HEK293T (cell line): ENCODE measurements at regions not wholly inside any gene's neighbourhood (a gene's known extent, or its start where the extent isn't known, plus 50 kb on each side); places are given as distances from the start of the nearest gene placed in this dataset.

Source experiments
- CTCF ChIA-PET: fragments of 350-600 bp; formaldehyde crosslinking; extraction: SDS; loops from one replicate; lab custom pipeline; 2021; ENCODE audit warnings: antibody characterized with exemption, inconsistent platforms; lab: Yijun Ruan, JAX
- POLR2A ChIA-PET: fragments of 350-600 bp; formaldehyde crosslinking; extraction: SDS; loops from one replicate; lab custom pipeline; 2020; ENCODE audit warnings: antibody characterized with exemption, inconsistent platforms; lab: Yijun Ruan, JAX
- DNase-seq: peaks from one replicate; pipeline ENCODE4 v3.0.0; 2012; ENCODE audit warnings: mixed read lengths; ENCODE audit errors: extremely low spot score
- ARNT ChIP-seq: fragments of 450-650 bp; IDR thresholded peaks from 2 replicates; pipeline ENCODE4 v1.6.1; 2017; ENCODE audit warnings: mild to moderate bottlenecking
- BHLHE40 ChIP-seq: fragments of 450-650 bp; IDR thresholded peaks from 2 replicates; pipeline ENCODE4 v1.6.1; 2016; ENCODE audit warnings: mild to moderate bottlenecking, moderate library complexity, borderline replicate concordance
- CTBP1 ChIP-seq: fragments of 450-650 bp; IDR thresholded peaks from 2 replicates; pipeline ENCODE4 v1.6.1; 2016; ENCODE audit warnings: borderline replicate concordance
- ELF4 ChIP-seq: fragments of 450-650 bp; IDR thresholded peaks from 2 replicates; pipeline ENCODE4 v1.6.1; 2017; ENCODE audit warnings: antibody characterized with exemption
- FOXA1 ChIP-seq: fragments of 450-650 bp; IDR thresholded peaks from 2 replicates; pipeline ENCODE4 v1.6.1; 2016; ENCODE audit warnings: mild to moderate bottlenecking
- FOXK2 ChIP-seq: fragments of 450-650 bp; IDR thresholded peaks from 2 replicates; pipeline ENCODE4 v1.6.1; 2016; ENCODE audit warnings: mild to moderate bottlenecking
- FOXM1 ChIP-seq: fragments of 450-650 bp; IDR thresholded peaks from 2 replicates; pipeline ENCODE4 v1.6.1; 2017; ENCODE audit warnings: mild to moderate bottlenecking, borderline replicate concordance
- HDGF ChIP-seq: fragments of 450-650 bp; IDR thresholded peaks from 2 replicates; pipeline ENCODE4 v1.6.1; 2017; ENCODE audit warnings: antibody characterized with exemption, borderline replicate concordance
- L3MBTL2 ChIP-seq: fragments of 450-650 bp; conservative IDR thresholded peaks from 2 replicates; pipeline ENCODE4 v1.6.1; 2016; ENCODE audit warnings: mild to moderate bottlenecking
- LEF1 ChIP-seq: fragments of 450-650 bp; IDR thresholded peaks from 2 replicates; pipeline ENCODE4 v1.6.1; 2017; ENCODE audit warnings: mild to moderate bottlenecking, borderline replicate concordance
- NFRKB ChIP-seq: fragments of 450-650 bp; IDR thresholded peaks from 2 replicates; pipeline ENCODE4 v1.6.1; 2016; ENCODE audit warnings: mild to moderate bottlenecking, moderate library complexity
- PKNOX1 ChIP-seq: fragments of 450-650 bp; IDR thresholded peaks from 2 replicates; pipeline ENCODE4 v1.6.1; 2016
- SP1 ChIP-seq: fragments of 450-650 bp; IDR thresholded peaks from 2 replicates; pipeline ENCODE4 v1.6.1; 2017
- SUZ12 ChIP-seq: fragments of 450-650 bp; IDR thresholded peaks from 2 replicates; pipeline ENCODE4 v1.6.1; 2016; ENCODE audit warnings: mild to moderate bottlenecking
- TARDBP ChIP-seq: fragments of 450-650 bp; IDR thresholded peaks from 2 replicates; pipeline ENCODE4 v1.6.1; 2016
- ZNF384 ChIP-seq: fragments of 450-650 bp; IDR thresholded peaks from 2 replicates; pipeline ENCODE4 v1.6.1; 2016

GRCh38 chr2:7887441-7887840, 794.4 kb upstream of the ID2 start:
- TF ChIP-seq L3MBTL2 (no peak), FOXM1 (no peak), FOXA1 (no peak), BHLHE40 (no peak), ELF4 (no peak), CTBP1 (no peak), SP1 (no peak), NFRKB (no peak), TARDBP (no peak), ARNT (no peak), ZNF384 (no peak), PKNOX1 (no peak), FOXK2 (no peak), SUZ12 (no peak), HDGF (no peak), LEF1 (no peak)
- ChIA-PET POLR2A (no interaction called here), CTCF (no interaction called here)
- no peak for DNase-seq

- TF ChIP-seq ZNF384 = no peak
- TF ChIP-seq PKNOX1 = no peak
- TF ChIP-seq SP1 = no peak
- no peak for TF ChIP-seq FOXM1
- no peak for TF ChIP-seq SUZ12
- TF ChIP-seq L3MBTL2 = no peak
- no peak for TF ChIP-seq CTBP1
- no peak for TF ChIP-seq ELF4
- ChIA-PET POLR2A (no interaction called here), CTCF (no interaction called here)
- DNase-seq = no peak
These were observed 793.0 kb upstream of the ID2 start for GRCh38 chr2:7888876-7889275.

- TF ChIP-seq L3MBTL2 = no peak
- no peak for TF ChIP-seq BHLHE40
- TF ChIP-seq LEF1 = no peak
- TF ChIP-seq CTBP1 = no peak
- TF ChIP-seq ZNF384 = no peak
- TF ChIP-seq FOXM1 = no peak
- TF ChIP-seq ARNT = no peak
- no peak for TF ChIP-seq PKNOX1
- TF ChIP-seq NFRKB = no peak
- TF ChIP-seq SUZ12 = no peak
- no peak for TF ChIP-seq SP1
- no peak for TF ChIP-seq HDGF
- TF ChIP-seq FOXA1 = no peak
- no peak for TF ChIP-seq FOXK2
- no peak for TF ChIP-seq ELF4
- TF ChIP-seq TARDBP = no peak
- ChIA-PET CTCF (interaction anchor here (0.7 kb wide), 1 partner anchor 19 kb away, joined by 4 read pairs; no protein-coding TSS in a partner anchor), POLR2A (no interaction called here)
- no peak for DNase-seq
These were observed 790.5 kb upstream of the ID2 start for GRCh38 chr2:7891312-7891711.

GRCh38 chr2:7895289-7895688, 786.6 kb upstream of the ID2 start:
- CTCF ChIA-PET = no interaction called here
- no peak for DNase-seq
- POLR2A ChIA-PET = no interaction called here
- TF ChIP-seq L3MBTL2 (no peak), SUZ12 (no peak), FOXM1 (no peak), ZNF384 (no peak), HDGF (no peak), BHLHE40 (no peak), SP1 (no peak), ELF4 (no peak), PKNOX1 (no peak), ARNT (no peak), LEF1 (no peak), FOXA1 (no peak), CTBP1 (no peak), FOXK2 (no peak), TARDBP (no peak), NFRKB (no peak)

- CTCF ChIA-PET = no interaction called here
- POLR2A ChIA-PET = no interaction called here
These were observed 784.8 kb upstream of the ID2 start for GRCh38 chr2:7896940-7897487.

More at GRCh38 chr2:7896940-7897487, 784.8 kb upstream of the ID2 start:
- TF ChIP-seq SUZ12 (no peak), FOXA1 (no peak), FOXM1 (no peak), BHLHE40 (no peak), LEF1 (no peak), TARDBP (no peak), ARNT (no peak), CTBP1 (no peak), PKNOX1 (no peak), SP1 (no peak), L3MBTL2 (no peak), ZNF384 (no peak), FOXK2 (no peak), HDGF (no peak), ELF4 (no peak), NFRKB (no peak)
- no peak for DNase-seq
